Fibroblast of lung (primary cell): ENCODE measurements at regions not wholly inside any gene's neighbourhood (a gene's known extent, or its start where the extent isn't known, plus 50 kb on each side); places are given as distances from the start of the nearest gene placed in this dataset.

Experiments
- DNase-seq, 2 donors: peaks; one replicate each; pipeline versions ENCODE4 v3.0.0 to v3.0.0-alpha.2; 2010; ENCODE audit warnings: low read depth in 2 of 2
- H2AFZ ChIP-seq: 2 replicates; pipeline ENCODE4 v1.5.1; 2012; ENCODE audit warnings: low read length, control low read depth, inconsistent platforms
- H3K27ac ChIP-seq: 2 replicates; pipeline ENCODE4 v1.5.1; 2011; ENCODE audit warnings: low read length, control low read depth; ENCODE audit not compliant: insufficient read depth
- H3K27me3 ChIP-seq: 2 replicates; pipeline ENCODE4 v1.5.1; 2011; ENCODE audit warnings: mild to moderate bottlenecking, low read length; ENCODE audit not compliant: control insufficient read depth, insufficient read depth
- H3K36me3 ChIP-seq: 2 replicates; pipeline ENCODE4 v1.5.1; 2011; ENCODE audit warnings: low read length; ENCODE audit not compliant: control insufficient read depth, insufficient read depth
- H3K4me1 ChIP-seq: 2 replicates; pipeline ENCODE4 v1.5.1; 2011; ENCODE audit warnings: low read length; ENCODE audit not compliant: control insufficient read depth, insufficient read depth; ENCODE audit errors: extremely low read depth
- H3K4me2 ChIP-seq: 2 replicates; pipeline ENCODE4 v1.5.1; 2011; ENCODE audit warnings: low read length, control low read depth; ENCODE audit not compliant: insufficient read depth; ENCODE audit errors: extremely low read depth
- H3K4me3 ChIP-seq, 4 experiments: fragments of 200-600 bp in 1 of 4; sonication (generic) in 1 of 4; replicated peaks in 1 of 4; 2 replicates each; pipeline ENCODE4 v1.5.1; 2011 to 2016; ENCODE audit warnings: low read length in 4 of 4, low read depth in 3 of 4, mild to moderate bottlenecking in 3 of 4, control low read depth in 2 of 4, inconsistent platforms in 1 of 4, mixed read lengths in 1 of 4; ENCODE audit not compliant: insufficient read depth in 1 of 4; ENCODE audit errors: control extremely low read depth in 1 of 4
- H3K79me2 ChIP-seq: 2 replicates; pipeline ENCODE4 v1.5.1; 2012; ENCODE audit warnings: mild to moderate bottlenecking, low read length, inconsistent platforms; ENCODE audit not compliant: control insufficient read depth, insufficient read depth
- H3K9ac ChIP-seq: 2 replicates; pipeline ENCODE4 v1.5.1; 2011; ENCODE audit warnings: mild to moderate bottlenecking, low read length, control low read depth; ENCODE audit not compliant: insufficient read depth
- H3K9me3 ChIP-seq: 2 replicates; pipeline ENCODE4 v1.5.1; 2012; ENCODE audit warnings: low read depth, low read length; ENCODE audit not compliant: control insufficient read depth, insufficient read depth
- H4K20me1 ChIP-seq: 2 replicates; pipeline ENCODE4 v1.5.1; 2011; ENCODE audit warnings: low read length; ENCODE audit not compliant: control insufficient read depth, insufficient read depth; ENCODE audit errors: extremely low read depth
- EZH2 ChIP-seq: IDR thresholded peaks from 2 replicates; pipeline ENCODE4 v1.5.1; 2012; ENCODE audit warnings: low read length, control low read depth, mild to moderate bottlenecking; ENCODE audit errors: missing control alignments
- TF ChIP-seq, protein P1 (sequence below), 2 donors: IDR thresholded peaks in 1 of 2; conservative IDR thresholded peaks in 1 of 2; 1 replicate in 1 of 2; 2 replicates in 1 of 2; pipeline ENCODE4 v1.5.1; 2011 to 2012; ENCODE audit warnings: low read length in 2 of 2, control low read depth in 1 of 2, inconsistent platforms in 1 of 2, low read depth in 1 of 2, mild to moderate bottlenecking in 1 of 2

DNA sequence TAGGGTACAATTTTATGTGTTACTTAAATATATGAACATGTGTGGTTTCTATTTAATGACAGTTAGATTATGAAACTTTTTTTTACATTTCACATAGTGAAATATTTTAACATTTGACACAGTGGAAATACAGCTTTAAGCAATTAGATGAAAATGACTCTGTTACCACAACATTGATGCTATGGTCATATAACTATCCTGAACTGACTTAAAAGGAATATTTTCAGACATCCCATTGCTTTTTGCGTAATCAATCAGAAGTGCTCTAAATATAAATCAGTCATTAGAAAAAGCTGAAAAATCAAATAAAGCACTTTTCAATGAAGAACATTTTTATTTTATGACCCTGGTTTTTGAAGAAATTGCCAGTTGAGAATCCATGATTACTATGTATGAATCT, 80.3 kb downstream of the UFM1 start:
- Histone ChIP-seq H3K4me3 (no peak overlapping the region), H3K79me2 (no peaks in the 10 kb centered on the region), H3K27me3 (no peaks in the 10 kb centered on the region), H3K36me3 (no peaks in the 10 kb centered on the region), H3K27ac (no peak overlapping the region), H3K4me1 (no peaks in the 10 kb centered on the region), H3K4me2 (no peak overlapping the region), H4K20me1 (no peaks in the 10 kb centered on the region), H3K9ac (no peak overlapping the region), H3K9me3 (no peaks in the 10 kb centered on the region), H2AFZ (no peak overlapping the region)
- no peak for DNase-seq
- TF ChIP-seq, protein P1, sequence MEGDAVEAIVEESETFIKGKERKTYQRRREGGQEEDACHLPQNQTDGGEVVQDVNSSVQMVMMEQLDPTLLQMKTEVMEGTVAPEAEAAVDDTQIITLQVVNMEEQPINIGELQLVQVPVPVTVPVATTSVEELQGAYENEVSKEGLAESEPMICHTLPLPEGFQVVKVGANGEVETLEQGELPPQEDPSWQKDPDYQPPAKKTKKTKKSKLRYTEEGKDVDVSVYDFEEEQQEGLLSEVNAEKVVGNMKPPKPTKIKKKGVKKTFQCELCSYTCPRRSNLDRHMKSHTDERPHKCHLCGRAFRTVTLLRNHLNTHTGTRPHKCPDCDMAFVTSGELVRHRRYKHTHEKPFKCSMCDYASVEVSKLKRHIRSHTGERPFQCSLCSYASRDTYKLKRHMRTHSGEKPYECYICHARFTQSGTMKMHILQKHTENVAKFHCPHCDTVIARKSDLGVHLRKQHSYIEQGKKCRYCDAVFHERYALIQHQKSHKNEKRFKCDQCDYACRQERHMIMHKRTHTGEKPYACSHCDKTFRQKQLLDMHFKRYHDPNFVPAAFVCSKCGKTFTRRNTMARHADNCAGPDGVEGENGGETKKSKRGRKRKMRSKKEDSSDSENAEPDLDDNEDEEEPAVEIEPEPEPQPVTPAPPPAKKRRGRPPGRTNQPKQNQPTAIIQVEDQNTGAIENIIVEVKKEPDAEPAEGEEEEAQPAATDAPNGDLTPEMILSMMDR (conservative IDR thresholded peaks at IDR 0.05 in 1 of 2, IDR thresholded peaks at IDR 0.05 in 1 of 2; ENCODE audit: low read depth in 1 of 2, low read length in 2 of 2), result no peak
- TF ChIP-seq EZH2, result no peak

DNA sequence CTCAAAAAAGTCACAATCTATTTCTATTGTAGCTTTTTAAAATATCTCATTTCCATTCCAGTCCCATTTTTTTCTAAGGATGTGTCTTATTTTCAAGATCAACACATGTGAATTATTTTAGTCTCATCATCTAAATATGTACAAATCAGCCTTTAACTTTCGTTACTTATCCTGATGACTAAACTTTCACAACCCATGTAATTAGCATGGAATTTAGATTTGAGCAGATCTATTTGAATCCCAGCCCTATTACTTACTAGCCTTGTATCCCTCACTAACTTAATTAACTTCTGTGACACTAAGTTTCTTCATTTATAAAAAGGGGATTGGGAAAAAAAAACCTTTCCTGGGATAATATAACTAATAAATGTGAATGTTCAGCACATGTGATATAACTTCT, 81.1 kb downstream of the UFM1 start:
- Histone ChIP-seq H3K27ac (no peak overlapping the region), H3K4me1 (no peaks in the 10 kb centered on the region), H3K27me3 (no peaks in the 10 kb centered on the region), H3K36me3 (no peaks in the 10 kb centered on the region), H3K9ac (no peak overlapping the region), H3K4me3 (no peak overlapping the region), H3K79me2 (no peaks in the 10 kb centered on the region), H4K20me1 (no peaks in the 10 kb centered on the region), H3K4me2 (no peak overlapping the region), H2AFZ (no peak overlapping the region), H3K9me3 (no peaks in the 10 kb centered on the region)
- TF ChIP-seq EZH2, result no peak
- TF ChIP-seq, protein P1 (conservative IDR thresholded peaks at IDR 0.05 in 1 of 2, IDR thresholded peaks at IDR 0.05 in 1 of 2; ENCODE audit: low read depth in 1 of 2, low read length in 2 of 2), result no peak
- no peak for DNase-seq

DNA sequence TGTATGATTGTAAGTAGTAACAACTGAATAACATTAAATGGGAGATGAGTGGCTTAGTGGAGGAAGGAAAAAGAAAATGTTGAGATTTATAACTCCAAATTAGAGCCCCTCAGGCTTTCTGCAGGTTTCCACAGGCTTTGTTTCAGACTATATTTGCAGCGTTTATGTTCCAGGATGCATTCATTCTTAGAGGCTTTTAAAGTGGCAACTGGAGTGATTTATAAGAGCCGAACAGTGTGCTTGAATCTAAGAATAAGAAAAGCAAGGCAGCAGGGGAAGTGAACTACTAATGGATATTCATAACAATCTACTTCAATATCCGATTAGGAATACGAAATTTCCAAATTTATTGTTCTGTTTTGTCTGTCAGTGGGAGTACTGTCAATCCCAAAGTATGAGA, 91.0 kb downstream of the UFM1 start:
- DNase-seq, result no peak
- H3K4me3 ChIP-seq, result no peak overlapping the region
- no peak overlapping the region for H3K9ac ChIP-seq
- H3K9me3 ChIP-seq, result no peaks in the 10 kb centered on the region
- H3K27me3 ChIP-seq, result no peaks in the 10 kb centered on the region
- no peaks in the 10 kb centered on the region for H4K20me1 ChIP-seq
- H3K4me1 ChIP-seq, result no peaks in the 10 kb centered on the region
- no peaks in the 10 kb centered on the region for H3K36me3 ChIP-seq
- no peak for TF ChIP-seq EZH2
- TF ChIP-seq, protein P1 (conservative IDR thresholded peaks at IDR 0.05 in 1 of 2, IDR thresholded peaks at IDR 0.05 in 1 of 2; ENCODE audit: low read depth in 1 of 2, low read length in 2 of 2), result no peak
- H3K79me2 ChIP-seq, result no peaks in the 10 kb centered on the region
- H3K27ac ChIP-seq, result no peak overlapping the region
- H3K4me2 ChIP-seq, result no peak overlapping the region
- H2AFZ ChIP-seq, result no peak overlapping the region
